ENCODE measurements at regions not wholly inside any gene's neighbourhood (a gene's known extent, or its start where the extent isn't known, plus 50 kb on each side); places are given as distances from the start of the nearest gene placed in this dataset.

DNA sequence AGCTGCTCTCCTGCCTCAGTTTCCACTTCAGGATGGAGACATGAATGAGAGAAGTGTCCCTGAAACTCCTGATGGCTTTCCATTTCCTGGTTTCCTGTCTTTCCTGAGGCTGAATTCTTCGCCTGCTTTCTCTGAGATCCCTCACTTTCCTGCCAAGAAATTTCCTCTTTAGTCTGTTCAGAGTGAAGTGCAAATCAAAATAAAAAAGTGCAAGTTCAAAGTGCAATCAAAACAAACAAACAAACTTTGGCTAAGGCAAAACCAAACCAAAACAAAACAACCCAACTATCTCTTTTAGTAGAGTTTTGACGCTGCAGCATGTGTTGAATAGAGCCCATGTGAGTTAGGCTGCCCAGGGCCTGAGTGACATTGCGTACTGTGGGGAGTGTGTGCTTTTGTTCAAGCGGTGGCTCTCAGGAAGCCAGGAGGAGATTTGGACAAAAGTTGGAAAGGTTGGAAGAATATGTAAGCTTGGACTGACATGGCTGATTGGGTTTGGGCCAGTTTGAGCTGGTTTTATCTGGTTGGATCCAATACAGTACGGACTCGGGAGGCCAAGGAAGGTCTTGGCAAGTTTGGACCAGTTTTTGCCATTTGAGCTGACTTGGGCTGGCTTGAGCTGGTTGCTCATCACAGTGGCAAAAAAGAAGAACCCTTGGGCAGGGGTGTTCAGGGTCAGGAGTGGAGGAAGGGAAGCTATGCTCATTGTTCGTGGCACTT is 61.1 kb upstream of the TINAGL1 start:
- TF ChIP-seq, protein P1, sequence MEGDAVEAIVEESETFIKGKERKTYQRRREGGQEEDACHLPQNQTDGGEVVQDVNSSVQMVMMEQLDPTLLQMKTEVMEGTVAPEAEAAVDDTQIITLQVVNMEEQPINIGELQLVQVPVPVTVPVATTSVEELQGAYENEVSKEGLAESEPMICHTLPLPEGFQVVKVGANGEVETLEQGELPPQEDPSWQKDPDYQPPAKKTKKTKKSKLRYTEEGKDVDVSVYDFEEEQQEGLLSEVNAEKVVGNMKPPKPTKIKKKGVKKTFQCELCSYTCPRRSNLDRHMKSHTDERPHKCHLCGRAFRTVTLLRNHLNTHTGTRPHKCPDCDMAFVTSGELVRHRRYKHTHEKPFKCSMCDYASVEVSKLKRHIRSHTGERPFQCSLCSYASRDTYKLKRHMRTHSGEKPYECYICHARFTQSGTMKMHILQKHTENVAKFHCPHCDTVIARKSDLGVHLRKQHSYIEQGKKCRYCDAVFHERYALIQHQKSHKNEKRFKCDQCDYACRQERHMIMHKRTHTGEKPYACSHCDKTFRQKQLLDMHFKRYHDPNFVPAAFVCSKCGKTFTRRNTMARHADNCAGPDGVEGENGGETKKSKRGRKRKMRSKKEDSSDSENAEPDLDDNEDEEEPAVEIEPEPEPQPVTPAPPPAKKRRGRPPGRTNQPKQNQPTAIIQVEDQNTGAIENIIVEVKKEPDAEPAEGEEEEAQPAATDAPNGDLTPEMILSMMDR (IDR thresholded peaks at IDR 0.05), result no peak
- TF ChIP-seq POLR2A (IDR thresholded peaks at IDR 0.05) (no peak), POLR2AphosphoS5 (IDR thresholded peaks at IDR 0.05) (no peak), EP300 (IDR thresholded peaks at IDR 0.05) (no peak)

Measured in stomach (tissue), 4 donors.